Lung (tissue), 11 donors: ENCODE measurements at regions not wholly inside any gene's neighbourhood (a gene's known extent, or its start where the extent isn't known, plus 50 kb on each side); places are given as distances from the start of the nearest gene placed in this dataset.

Experiments
- ATAC-seq: fragments of 200-7000 bp; cut with Tn5 transposase; one replicate; pipeline ENCODE4 v1.9.1; 2020; ENCODE audit warnings: moderate number of reproducible peaks; ENCODE audit not compliant: insufficient read depth, low FRiP score
- DNase-seq, 3 donors: peaks; one replicate each; pipeline ENCODE4 v3.0.0-alpha.2; 2013 to 2017
- H3K27ac ChIP-seq, 2 donors: one replicate each; pipeline ENCODE4 v1.5.1; 2013; ENCODE audit warnings: mild to moderate bottlenecking in 2 of 2, moderate library complexity in 2 of 2, control low read depth in 1 of 2, inconsistent platforms in 1 of 2, low read depth in 1 of 2, low read length in 1 of 2
- H3K27me3 ChIP-seq, 3 donors: one replicate each; pipeline ENCODE4 v1.5.1; 2013; ENCODE audit warnings: low read length in 2 of 3; ENCODE audit not compliant: control insufficient read depth in 3 of 3, insufficient read depth in 3 of 3
- H3K36me3 ChIP-seq, 4 donors: one replicate each; pipeline ENCODE4 v1.5.1; 2013; ENCODE audit warnings: low read length in 4 of 4, mild to moderate bottlenecking in 1 of 4, moderate library complexity in 1 of 4; ENCODE audit not compliant: control insufficient read depth in 4 of 4, insufficient read depth in 4 of 4
- H3K4me1 ChIP-seq, 5 donors: one replicate each; pipeline ENCODE4 v1.5.1; 2013; ENCODE audit warnings: low read length in 5 of 5, mild to moderate bottlenecking in 2 of 5, moderate library complexity in 1 of 5; ENCODE audit not compliant: control insufficient read depth in 5 of 5, insufficient read depth in 5 of 5
- H3K4me3 ChIP-seq: one replicate; pipeline ENCODE4 v1.5.1; 2013; ENCODE audit warnings: mild to moderate bottlenecking, control low read depth, moderate library complexity
- H3K9ac ChIP-seq, 2 donors: one replicate each; pipeline ENCODE4 v1.5.1; 2013; ENCODE audit warnings: low read length in 2 of 2, control low read depth in 1 of 2; ENCODE audit not compliant: insufficient read depth in 1 of 2
- H3K9me3 ChIP-seq, 4 donors: one replicate each; pipeline ENCODE4 v1.5.1; 2013; ENCODE audit warnings: low read length in 3 of 4, mild to moderate bottlenecking in 1 of 4, moderate library complexity in 1 of 4; ENCODE audit not compliant: control insufficient read depth in 4 of 4, insufficient read depth in 3 of 4
- CTCF ChIP-seq: IDR thresholded peaks from 2 replicates; pipeline ENCODE4 v1.5.1; 2012; ENCODE audit warnings: mild to moderate bottlenecking; ENCODE audit errors: control extremely low read depth, extremely low read depth
- WGBS, 2 donors: extraction: QIAGEN DNeasy Blood & Tissue Kit; methylation state at CpG; one replicate each; pipeline ENCODE4 v1.1.7; 2013; 5-methylcytosine and 5-hydroxymethylcytosine counted together
- donor health status: control.
- donor health status: control.
- donor health status: Bipolar disorder and iron deficiency.
- donor health status: healthy.
- donor health status: DM: yes; HTN: yes; CAD: no.

- H3K9ac ChIP-seq = no peak overlapping the region
- peaks cover 7 to 47% (median 22%) of the 10 kb centered on the region in 3 donors for H3K27me3 ChIP-seq
- H3K4me1 ChIP-seq = peaks cover 5 to 64% (median 9%) of the 10 kb centered on the region in 5 donors
- DNase-seq (peak in 2 of 3 donors; percentile 46 to 59), ATAC-seq (no peak)
- H3K4me3 ChIP-seq = no peak overlapping the region
- WGBS, 2 donors = 22% methylated on average over 14 to 17 of the region's 17 CpGs
- H3K27ac ChIP-seq = peak overlapping the region; percentile 87 to 93
- H3K36me3 ChIP-seq = no peaks in the 10 kb centered on the region
- no peak for TF ChIP-seq CTCF
- H3K9me3 ChIP-seq = peaks cover 0 to 19% (median 0%) of the 10 kb centered on the region in 4 donors
Observed at GRCh38 chrX:40170830-40171512, 73.2 kb upstream of the BCOR start.

GRCh38 chrX:40169193-40170101 lies 71.7 kb upstream of the BCOR start:
- Histone ChIP-seq H3K27ac (no peak overlapping the region), H3K4me3 (no peak overlapping the region), H3K9me3 (peaks cover 0 to 10% (median 0%) of the 10 kb centered on the region in 4 donors), H3K27me3 (peaks cover 3 to 38% (median 19%) of the 10 kb centered on the region in 3 donors), H3K36me3 (no peaks in the 10 kb centered on the region), H3K4me1 (peaks cover 5 to 60% (median 9%) of the 10 kb centered on the region in 5 donors), H3K9ac (peak overlapping the region in 1 of 2 donors; percentile 49)
- peak; percentile 83 to 85 (median 84) for DNase-seq
- TF ChIP-seq CTCF = no peak
- WGBS, 2 donors = 26 to 30% methylated on average over 37 to 44 of the region's 44 CpGs
- ATAC-seq = no peak

- Histone ChIP-seq H3K4me1 (peaks cover 5 to 51% (median 7%) of the 10 kb centered on the region in 5 donors), H3K27ac (no peak overlapping the region), H3K9me3 (peaks cover 0 to 10% (median 0%) of the 10 kb centered on the region in 4 donors), H3K9ac (no peak overlapping the region), H3K27me3 (peaks cover 5 to 36% (median 19%) of the 10 kb centered on the region in 3 donors), H3K4me3 (no peak overlapping the region), H3K36me3 (no peaks in the 10 kb centered on the region)
- 44 to 75% methylated on average over 31 to 39 of the region's 39 CpGs for WGBS, 2 donors
- DNase-seq = peak in 1 of 3 donors; percentile 43
- TF ChIP-seq CTCF = no peak
- ATAC-seq = no peak
Observed at GRCh38 chrX:40168480-40169011, 70.8 kb upstream of the BCOR start.
